ENCODE measurements at regions not wholly inside any gene's neighbourhood (a gene's known extent, or its start where the extent isn't known, plus 50 kb on each side); places are given as distances from the start of the nearest gene placed in this dataset.

GRCh38 chr6:145396499-145396898 is 338.8 kb downstream of the EPM2A start:
- no peak for ATAC-seq (ENCODE audit: insufficient number of reproducible peaks, low FRiP score, low read depth)
- no peak for TF ChIP-seq CTCF (IDR thresholded peaks at IDR 0.05)
- no peak for DNase-seq (ENCODE audit: low spot score)
- Histone ChIP-seq H3K4me3 (no peak overlapping the region), H3K27ac (no peak overlapping the region), H3K4me1 (ENCODE audit: control insufficient read depth in 1 of 2, low read depth in 2 of 2) (no peaks in the 10 kb centered on the region), H3K36me3 (no peaks in the 10 kb centered on the region), H3K27me3 (replicated peaks; ENCODE audit: insufficient read depth) (no peaks in the 10 kb centered on the region), H3K9me3 (no peaks in the 10 kb centered on the region)

GRCh38 chr6:145400508-145400907 is 334.8 kb downstream of the EPM2A start:
- DNase-seq (ENCODE audit: low spot score) (no peak), ATAC-seq (ENCODE audit: insufficient number of reproducible peaks, low FRiP score, low read depth) (no peak)
- H3K4me1 ChIP-seq (ENCODE audit: control insufficient read depth in 1 of 2, low read depth in 2 of 2): no peaks in the 10 kb centered on the region
- TF ChIP-seq CTCF (IDR thresholded peaks at IDR 0.05): no peak
- no peak overlapping the region for H3K27ac ChIP-seq
- H3K4me3 ChIP-seq: no peak overlapping the region
- no peaks in the 10 kb centered on the region for H3K9me3 ChIP-seq
- no peaks in the 10 kb centered on the region for H3K36me3 ChIP-seq
- no peaks in the 10 kb centered on the region for H3K27me3 ChIP-seq (replicated peaks; ENCODE audit: insufficient read depth)

- Histone ChIP-seq H3K27me3 (replicated peaks; ENCODE audit: insufficient read depth) (no peaks in the 10 kb centered on the region), H3K9me3 (no peaks in the 10 kb centered on the region), H3K27ac (no peak overlapping the region), H3K4me3 (no peak overlapping the region), H3K36me3 (no peaks in the 10 kb centered on the region), H3K4me1 (ENCODE audit: control insufficient read depth in 1 of 2, low read depth in 2 of 2) (no peaks in the 10 kb centered on the region)
- TF ChIP-seq CTCF (IDR thresholded peaks at IDR 0.05): no peak
- DNase-seq (ENCODE audit: low spot score): no peak
- ATAC-seq (ENCODE audit: insufficient number of reproducible peaks, low FRiP score, low read depth): no peak
Observed at GRCh38 chr6:145405006-145405551, 330.2 kb downstream of the EPM2A start.

- Histone ChIP-seq H3K9me3 (no peaks in the 10 kb centered on the region), H3K4me3 (no peak overlapping the region), H3K4me1 (ENCODE audit: control insufficient read depth in 1 of 2, low read depth in 2 of 2) (no peaks in the 10 kb centered on the region), H3K27me3 (replicated peaks; ENCODE audit: insufficient read depth) (no peaks in the 10 kb centered on the region), H3K36me3 (no peaks in the 10 kb centered on the region), H3K27ac (no peak overlapping the region)
- DNase-seq (ENCODE audit: low spot score): no peak
- no peak for TF ChIP-seq CTCF (IDR thresholded peaks at IDR 0.05)
- ATAC-seq (ENCODE audit: insufficient number of reproducible peaks, low FRiP score, low read depth): no peak
Observed at GRCh38 chr6:145406783-145407182, 328.5 kb downstream of the EPM2A start.

GRCh38 chr6:145415616-145416015 is 319.7 kb downstream of the EPM2A start:
- Histone ChIP-seq H3K36me3 (no peaks in the 10 kb centered on the region), H3K27me3 (replicated peaks; ENCODE audit: insufficient read depth) (no peaks in the 10 kb centered on the region), H3K27ac (no peak overlapping the region), H3K4me1 (ENCODE audit: control insufficient read depth in 1 of 2, low read depth in 2 of 2) (no peaks in the 10 kb centered on the region), H3K9me3 (no peaks in the 10 kb centered on the region), H3K4me3 (no peak overlapping the region)
- no peak for TF ChIP-seq CTCF (IDR thresholded peaks at IDR 0.05)
- ATAC-seq (ENCODE audit: insufficient number of reproducible peaks, low FRiP score, low read depth) (no peak), DNase-seq (ENCODE audit: low spot score) (no peak)
